Mesothelial cell of epicardium (in vitro differentiated cells): ENCODE measurements at regions not wholly inside any gene's neighbourhood (a gene's known extent, or its start where the extent isn't known, plus 50 kb on each side); places are given as distances from the start of the nearest gene placed in this dataset.

Experiments used
- DNase-seq, 2 experiments: peaks; one replicate each; pipeline ENCODE4 v3.0.0; 2021; ENCODE audit warnings: low spot score in 2 of 2; ENCODE audit not compliant: unreplicated experiment in 2 of 2
- H3K27ac Mint-ChIP-seq: 2 replicates; pipeline ENCODE4 v1.8.0; 2021; ENCODE audit warnings: mixed read lengths
- H3K27me3 Mint-ChIP-seq: 2 replicates; pipeline ENCODE4 v1.8.0; 2021; ENCODE audit warnings: low read depth, mixed read lengths
- H3K36me3 Mint-ChIP-seq: 2 replicates; pipeline ENCODE4 v1.8.0; 2021; ENCODE audit warnings: mixed read lengths
- H3K4me1 Mint-ChIP-seq: 2 replicates; pipeline ENCODE4 v1.8.0; 2021; ENCODE audit warnings: mixed read lengths
- H3K4me3 Mint-ChIP-seq: 2 replicates; pipeline ENCODE4 v1.8.0; 2021; ENCODE audit warnings: mild to moderate bottlenecking, moderate library complexity, mixed read lengths
- H3K9me3 Mint-ChIP-seq: 2 replicates; pipeline ENCODE4 v1.8.0; 2021; ENCODE audit warnings: mixed read lengths
- CTCF ChIP-seq: fragments of 200-600 bp; sonication (generic); IDR thresholded peaks from one replicate; pipeline ENCODE4 v1.5.0; 2021; ENCODE audit warnings: antibody characterized with exemption; ENCODE audit not compliant: unreplicated experiment

- no peak for DNase-seq
- no peak overlapping the region for H3K4me3 Mint-ChIP-seq
- H3K27ac Mint-ChIP-seq: no peak overlapping the region
- peaks cover 2% of the 10 kb centered on the region for H3K27me3 Mint-ChIP-seq
- no peaks in the 10 kb centered on the region for H3K36me3 Mint-ChIP-seq
- H3K4me1 Mint-ChIP-seq: no peaks in the 10 kb centered on the region
- H3K9me3 Mint-ChIP-seq: peaks cover 11% of the 10 kb centered on the region
- no peak for TF ChIP-seq CTCF
Observed at GRCh38 chr14:29062466-29062865, 295.9 kb downstream of the FOXG1 start.

GRCh38 chr14:29062976-29063375 lies 296.4 kb downstream of the FOXG1 start:
- no peak for TF ChIP-seq CTCF
- Mint-ChIP-seq H3K9me3 (peaks cover 16% of the 10 kb centered on the region), H3K4me1 (no peaks in the 10 kb centered on the region), H3K27ac (no peak overlapping the region), H3K27me3 (peaks cover 2% of the 10 kb centered on the region), H3K4me3 (no peak overlapping the region), H3K36me3 (no peaks in the 10 kb centered on the region)
- DNase-seq: no peak

GRCh38 chr14:29064305-29064900 lies 297.8 kb downstream of the FOXG1 start:
- H3K27me3 Mint-ChIP-seq: no peaks in the 10 kb centered on the region
- no peak overlapping the region for H3K27ac Mint-ChIP-seq
- peaks cover 18% of the 10 kb centered on the region for H3K9me3 Mint-ChIP-seq
- no peaks in the 10 kb centered on the region for H3K36me3 Mint-ChIP-seq
- no peak overlapping the region for H3K4me3 Mint-ChIP-seq
- no peaks in the 10 kb centered on the region for H3K4me1 Mint-ChIP-seq
- no peak for DNase-seq
- no peak for TF ChIP-seq CTCF

GRCh38 chr14:29069228-29069627 lies 302.6 kb downstream of the FOXG1 start:
- no peak overlapping the region for H3K4me3 Mint-ChIP-seq

GRCh38 chr14:29075761-29076160 lies 309.2 kb downstream of the FOXG1 start:
- no peak for TF ChIP-seq CTCF
- Mint-ChIP-seq H3K4me1 (no peaks in the 10 kb centered on the region), H3K9me3 (peaks cover 2% of the 10 kb centered on the region), H3K36me3 (no peaks in the 10 kb centered on the region), H3K4me3 (no peak overlapping the region), H3K27ac (no peak overlapping the region), H3K27me3 (no peaks in the 10 kb centered on the region)
- no peak for DNase-seq

More at GRCh38 chr14:29069228-29069627, 302.6 kb downstream of the FOXG1 start:
- Mint-ChIP-seq H3K27ac (no peak overlapping the region), H3K9me3 (peaks cover 18% of the 10 kb centered on the region), H3K36me3 (no peaks in the 10 kb centered on the region), H3K27me3 (no peaks in the 10 kb centered on the region), H3K4me1 (no peaks in the 10 kb centered on the region)
- no peak for DNase-seq
- TF ChIP-seq CTCF: no peak

GRCh38 chr14:29077916-29078315 lies 311.3 kb downstream of the FOXG1 start:
- Mint-ChIP-seq H3K9me3 (peaks cover 2% of the 10 kb centered on the region), H3K4me1 (no peaks in the 10 kb centered on the region), H3K4me3 (no peak overlapping the region), H3K27ac (no peak overlapping the region), H3K27me3 (no peaks in the 10 kb centered on the region), H3K36me3 (no peaks in the 10 kb centered on the region)
- no peak for TF ChIP-seq CTCF
- no peak for DNase-seq
